ENCODE measurements at regions not wholly inside any gene's neighbourhood (a gene's known extent, or its start where the extent isn't known, plus 50 kb on each side); places are given as distances from the start of the nearest gene placed in this dataset.
A peak's percentile ranks its signal among the peaks of the same experiment; 100 is the strongest.
"Not testable (repeated sequence)": the region's sequence is repeated elsewhere in the genome, so short reads cannot be mapped to it uniquely, and the experiment has no call there.

- CTCF ChIA-PET = no interaction called here
- no peak for DNase-seq
- Histone ChIP-seq H3K9me3 (ENCODE audit: insufficient read depth, low read depth) (no peaks in the 10 kb centered on the region), H3K4me1 (replicated peaks; ENCODE audit: insufficient read depth) (no peaks in the 10 kb centered on the region), H3K79me2 (ENCODE audit: low read depth) (no peaks in the 10 kb centered on the region), H3K4me2 (no peak overlapping the region), H3K27me3 (ENCODE audit: insufficient read depth, low read depth) (no peaks in the 10 kb centered on the region), H3K36me3 (ENCODE audit: low read depth) (no peaks in the 10 kb centered on the region), H3K27ac (no peak overlapping the region), H3F3A (ENCODE audit: insufficient read depth, low read depth) (no peaks in the 10 kb centered on the region), H4K20me1 (ENCODE audit: insufficient read depth) (no peaks in the 10 kb centered on the region), H2AFZ (no peak overlapping the region), H3K4me3 (no peak overlapping the region), H3K9me2 (ENCODE audit: insufficient read depth) (no peaks in the 10 kb centered on the region)
- intact Hi-C loops (cut with micrococcal nuclease; ENCODE audit: unreplicated experiment) = no loop called here
- TF ChIP-seq EZH2 (IDR thresholded peaks at IDR 0.05; ENCODE audit: low read depth) (no peak), CTCF (conservative IDR thresholded peaks at IDR 0.05) (0 out of 2 replicates have a peak, but pooled peaks have one; percentile 23)
- POLR2A ChIA-PET (ENCODE audit: unreplicated experiment) = no interaction called here
- BruUV-seq (replicated peaks) = no TSS peak
These were observed 449.7 kb downstream of the BTG1 start for GRCh38 chr12:91695964-91696363.

- H3F3A ChIP-seq (ENCODE audit: insufficient read depth, low read depth); intact Hi-C loops (cut with micrococcal nuclease; ENCODE audit: unreplicated experiment); DNase-seq; H3K4me1 ChIP-seq (replicated peaks; ENCODE audit: insufficient read depth); H3K4me2 ChIP-seq; H3K4me3 ChIP-seq; H4K20me1 ChIP-seq (ENCODE audit: insufficient read depth); H3K9me2 ChIP-seq (ENCODE audit: insufficient read depth); H3K27me3 ChIP-seq (ENCODE audit: insufficient read depth, low read depth); POLR2A ChIA-PET (ENCODE audit: unreplicated experiment); H3K9me3 ChIP-seq (ENCODE audit: insufficient read depth, low read depth); H3K79me2 ChIP-seq (ENCODE audit: low read depth); H2AFZ ChIP-seq; CTCF ChIA-PET; H3K27ac ChIP-seq; H3K36me3 ChIP-seq (ENCODE audit: low read depth); BruUV-seq (replicated peaks): not testable (repeated sequence)
These were observed 450.2 kb downstream of the BTG1 start for GRCh38 chr12:91695406-91695805.

- H3K36me3 ChIP-seq (ENCODE audit: low read depth) = no peaks in the 10 kb centered on the region
These were observed 455.1 kb downstream of the BTG1 start for GRCh38 chr12:91690531-91690930.

More at GRCh38 chr12:91690531-91690930, 455.1 kb downstream of the BTG1 start:
- TF ChIP-seq EZH2 (IDR thresholded peaks at IDR 0.05; ENCODE audit: low read depth) (no peak), CTCF (conservative IDR thresholded peaks at IDR 0.05) (no peak)
- Histone ChIP-seq H3K27me3 (ENCODE audit: insufficient read depth, low read depth) (no peaks in the 10 kb centered on the region), H3F3A (ENCODE audit: insufficient read depth, low read depth) (no peaks in the 10 kb centered on the region), H3K9me3 (ENCODE audit: insufficient read depth, low read depth) (no peaks in the 10 kb centered on the region), H2AFZ (no peak overlapping the region), H3K79me2 (ENCODE audit: low read depth) (no peaks in the 10 kb centered on the region), H3K4me3 (no peak overlapping the region), H3K4me1 (replicated peaks; ENCODE audit: insufficient read depth) (no peaks in the 10 kb centered on the region), H3K4me2 (no peak overlapping the region), H3K9me2 (ENCODE audit: insufficient read depth) (no peaks in the 10 kb centered on the region), H4K20me1 (ENCODE audit: insufficient read depth) (no peaks in the 10 kb centered on the region), H3K27ac (no peak overlapping the region)
- BruUV-seq (replicated peaks) = no TSS peak
- intact Hi-C loops (cut with micrococcal nuclease; ENCODE audit: unreplicated experiment) = no loop called here
- DNase-seq = no peak
- ChIA-PET CTCF (no interaction called here), POLR2A (ENCODE audit: unreplicated experiment) (interaction anchor here (0.6 kb wide), 1 partner anchor 30 kb away, joined by 4 read pairs; no protein-coding TSS in a partner anchor)

Data from PC-9 (cell line).